GM23338 (cell line): ENCODE measurements at regions not wholly inside any gene's neighbourhood (a gene's known extent, or its start where the extent isn't known, plus 50 kb on each side); places are given as distances from the start of the nearest gene placed in this dataset.

Experiments
- ATAC-seq: fragments of 200-7000 bp; cut with Tn5 transposase; 3 replicates; pipeline ENCODE4 v1.9.1; 2020
- DNase-seq: peaks from one replicate; pipeline ENCODE4 v3.0.0-alpha.2; 2015; ENCODE audit warnings: low spot score
- H2AFZ ChIP-seq: fragments of 200-600 bp; sonication (generic); 2 replicates; pipeline ENCODE4 v1.8.0; 2016; ENCODE audit warnings: antibody characterized with exemption, mild to moderate bottlenecking, moderate library complexity
- H3F3A ChIP-seq: fragments of 200-600 bp; sonication (generic); replicated peaks from 2 replicates; pipeline ENCODE4 v1.8.0; 2017; ENCODE audit warnings: antibody characterized with exemption, mixed run types, low read depth
- H3K27ac ChIP-seq: fragments of 200-600 bp; sonication (generic); 2 replicates; pipeline ENCODE4 v1.6.1; 2016; ENCODE audit warnings: low read depth
- H3K27me3 ChIP-seq: fragments of 200-600 bp; sonication (generic); 2 replicates; pipeline ENCODE4 v1.8.0; 2016; ENCODE audit warnings: mild to moderate bottlenecking, mixed run types, moderate library complexity; ENCODE audit not compliant: insufficient read depth
- H3K36me3 ChIP-seq: fragments of 200-600 bp; sonication (generic); 2 replicates; pipeline ENCODE4 v1.8.0; 2016; ENCODE audit warnings: mild to moderate bottlenecking; ENCODE audit not compliant: insufficient read depth
- H3K4me1 ChIP-seq: fragments of 200-600 bp; sonication (generic); 2 replicates; pipeline ENCODE4 v1.8.0; 2016; ENCODE audit warnings: mild to moderate bottlenecking, moderate library complexity; ENCODE audit not compliant: insufficient read depth
- H3K4me2 ChIP-seq: fragments of 200-600 bp; sonication (generic); 2 replicates; pipeline ENCODE4 v1.7.1; 2017; ENCODE audit warnings: mixed run types
- H3K4me3 ChIP-seq: fragments of 200-600 bp; sonication (generic); 2 replicates; pipeline ENCODE4 v1.6.1; 2016; ENCODE audit warnings: mixed run types
- H3K79me2 ChIP-seq: fragments of 200-600 bp; sonication (generic); replicated peaks from 2 replicates; pipeline ENCODE4 v1.8.0; 2017; ENCODE audit warnings: mild to moderate bottlenecking; ENCODE audit not compliant: insufficient read depth
- H3K9me2 ChIP-seq: fragments of 200-600 bp; sonication (generic); 2 replicates; pipeline ENCODE4 v1.8.0; 2017; ENCODE audit not compliant: insufficient read depth
- H4K20me1 ChIP-seq: fragments of 200-600 bp; sonication (generic); replicated peaks from 2 replicates; pipeline ENCODE4 v1.8.0; 2017; ENCODE audit warnings: mild to moderate bottlenecking; ENCODE audit not compliant: insufficient read depth
- H3K27ac Mint-ChIP-seq: 2 replicates; pipeline ENCODE4 v1.8.0; 2020; ENCODE audit warnings: inconsistent platforms, mild to moderate bottlenecking, moderate library complexity, mixed read lengths
- H3K27me3 Mint-ChIP-seq: 3 replicates; pipeline ENCODE4 v1.8.0; 2022; ENCODE audit warnings: low read depth, mild to moderate bottlenecking, moderate library complexity, mixed read lengths, inconsistent platforms; ENCODE audit not compliant: insufficient read depth, poor library complexity
- H3K36me3 Mint-ChIP-seq: 3 replicates; pipeline ENCODE4 v1.8.0; 2021; ENCODE audit warnings: low read depth, mild to moderate bottlenecking, inconsistent platforms, moderate library complexity, mixed read lengths
- H3K4me1 Mint-ChIP-seq: 3 replicates; pipeline ENCODE4 v1.8.0; 2020; ENCODE audit warnings: mild to moderate bottlenecking, inconsistent platforms, mixed read lengths
- H3K4me3 Mint-ChIP-seq: 3 replicates; pipeline ENCODE4 v1.8.0; 2021; ENCODE audit warnings: moderate library complexity, mild to moderate bottlenecking, inconsistent platforms, mixed read lengths
- H3K9me3 Mint-ChIP-seq: 3 replicates; pipeline ENCODE4 v1.8.0; 2020; ENCODE audit warnings: moderate library complexity, mild to moderate bottlenecking, inconsistent platforms, mixed read lengths
- CREB1 ChIP-seq: fragments of 250-450 bp; sonication (Bioruptor Pico); IDR thresholded peaks from 2 replicates; pipeline ENCODE4 v1.5.0; 2020; ENCODE audit warnings: low read depth, mild to moderate bottlenecking, moderate library complexity
- CTCF ChIP-seq, 2 experiments: fragments of 200-600 bp in 1 of 2; sonication (generic) in 1 of 2; conservative IDR thresholded peaks; 2 replicates each; pipeline versions ENCODE4 v1.5.1 to v1.6.1; 2016 to 2017; ENCODE audit warnings: antibody characterized with exemption in 2 of 2, low read depth in 2 of 2, mild to moderate bottlenecking in 2 of 2, moderate library complexity in 1 of 2
- ETS1 ChIP-seq: IDR thresholded peaks from 2 replicates; pipeline ENCODE4 v1.6.1; 2016; ENCODE audit warnings: antibody characterized with exemption
- EZH2 ChIP-seq: fragments of 200-600 bp; sonication (generic); IDR thresholded peaks from one replicate; pipeline ENCODE4 v1.8.0; 2017; ENCODE audit warnings: antibody characterized with exemption, mild to moderate bottlenecking, low read depth; ENCODE audit not compliant: unreplicated experiment
- EZH2phosphoT487 ChIP-seq: fragments of 200-600 bp; sonication (generic); IDR thresholded peaks from one replicate; pipeline ENCODE4 v1.8.1; 2018; ENCODE audit warnings: antibody characterized with exemption; ENCODE audit not compliant: unreplicated experiment
- JUNB ChIP-seq: IDR thresholded peaks from one replicate; pipeline ENCODE4 v1.6.1; 2016; ENCODE audit warnings: antibody characterized with exemption; ENCODE audit not compliant: unreplicated experiment
- NANOG ChIP-seq: IDR thresholded peaks from 2 replicates; pipeline ENCODE4 v1.6.1; 2016; ENCODE audit warnings: antibody characterized with exemption, borderline replicate concordance
- POLR2AphosphoS5 ChIP-seq: IDR thresholded peaks from 2 replicates; pipeline ENCODE4 v1.6.1; 2016; ENCODE audit warnings: antibody characterized with exemption, low read depth
- REST ChIP-seq: IDR thresholded peaks from one replicate; pipeline ENCODE4 v1.6.1; 2018; ENCODE audit warnings: antibody characterized with exemption; ENCODE audit not compliant: unreplicated experiment
- STAT1 ChIP-seq: IDR thresholded peaks from one replicate; pipeline ENCODE4 v1.6.1; 2016; ENCODE audit warnings: antibody characterized with exemption; ENCODE audit not compliant: unreplicated experiment
- ZNF114 ChIP-seq: fragments of 250-450 bp; sonication (Bioruptor Pico); IDR thresholded peaks from 2 replicates; pipeline ENCODE4 v1.5.0; 2020; ENCODE audit warnings: mild to moderate bottlenecking, moderate library complexity
- ZNF331 ChIP-seq: fragments of 250-450 bp; sonication (Bioruptor Pico); IDR thresholded peaks from 2 replicates; pipeline ENCODE4 v1.5.0; 2020; ENCODE audit warnings: low read depth, mild to moderate bottlenecking, moderate library complexity
- ZNF462 ChIP-seq: fragments of 250-450 bp; sonication (Bioruptor Pico); IDR thresholded peaks from 2 replicates; pipeline ENCODE4 v1.5.0; 2020; ENCODE audit warnings: mild to moderate bottlenecking, moderate library complexity

- Histone ChIP-seq H3K79me2 (no peaks in the 10 kb centered on the region), H2AFZ (no peak overlapping the region), H3K36me3 (no peaks in the 10 kb centered on the region), H3K4me1 (no peaks in the 10 kb centered on the region), H3K4me2 (no peak overlapping the region), H3K9me2 (no peaks in the 10 kb centered on the region), H3F3A (no peaks in the 10 kb centered on the region), H4K20me1 (no peaks in the 10 kb centered on the region), H3K27ac (no peak overlapping the region), H3K4me3 (no peak overlapping the region), H3K27me3 (no peaks in the 10 kb centered on the region)
- DNase-seq (no peak), ATAC-seq (no peak)
- H3K27me3 Mint-ChIP-seq = no peaks in the 10 kb centered on the region
- H3K4me3 Mint-ChIP-seq = no peak overlapping the region
- peaks cover 19% of the 10 kb centered on the region for H3K4me1 Mint-ChIP-seq
- H3K27ac Mint-ChIP-seq = no peak overlapping the region
- H3K9me3 Mint-ChIP-seq = no peaks in the 10 kb centered on the region
- no peak for TF ChIP-seq ZNF462
- TF ChIP-seq ETS1 = no peak
- TF ChIP-seq ZNF331 (CRISPR knock-in tag) = no peak
- TF ChIP-seq POLR2AphosphoS5 = no peak
- TF ChIP-seq CREB1 (CRISPR knock-in tag) = no peak
- no peak for TF ChIP-seq CTCF (conservative IDR thresholded peaks at IDR 0.05; ENCODE audit: low read depth in 2 of 2)
- no peak for TF ChIP-seq NANOG
- no peak for TF ChIP-seq EZH2phosphoT487
- no peak for TF ChIP-seq REST
- no peak for TF ChIP-seq STAT1
- no peak for TF ChIP-seq JUNB
- no peak for TF ChIP-seq ZNF114
- TF ChIP-seq EZH2 = no peak
- no peaks in the 10 kb centered on the region for H3K36me3 Mint-ChIP-seq
These were observed 64.8 kb upstream of the LPP start for GRCh38 chr3:188088948-188089685.
